ENCODE measurements at regions not wholly inside any gene's neighbourhood (a gene's known extent, or its start where the extent isn't known, plus 50 kb on each side); places are given as distances from the start of the nearest gene placed in this dataset.

DNA sequence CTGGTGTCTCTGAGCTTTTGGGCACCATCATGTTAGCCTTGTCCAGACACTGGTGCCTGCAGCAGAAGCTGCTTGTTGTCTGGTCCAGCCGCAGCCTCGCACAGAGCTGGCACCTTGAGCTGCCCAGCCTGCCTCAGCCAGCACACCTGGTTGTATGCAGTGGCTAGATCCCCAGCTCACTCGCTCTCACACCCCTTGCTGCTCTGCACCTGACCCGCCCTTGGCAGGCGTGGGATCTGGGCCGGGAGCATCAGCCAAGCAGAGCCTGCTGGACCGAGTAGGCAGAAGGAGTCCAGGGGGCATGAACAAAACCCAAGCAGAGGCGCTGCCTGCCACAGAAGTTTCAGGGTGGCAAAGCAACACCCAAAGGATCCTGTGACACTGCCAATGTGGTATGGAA, 79.7 kb upstream of the ITGB1 start:
- CTCF ChIA-PET: no interaction called here

GRCh38 chr10:33036670-33037069, 78.6 kb upstream of the ITGB1 start:
- intact Hi-C loops (cut with micrococcal nuclease): no loop called here
- Histone ChIP-seq H3K36me3 (ENCODE audit: low read depth, low read length) (no peaks in the 10 kb centered on the region), H3K4me3 (ENCODE audit: low read length) (no peak overlapping the region), H3K4me1 (ENCODE audit: insufficient read depth, low read length) (peaks cover 17% of the 10 kb centered on the region), H3K9ac (ENCODE audit: low read length) (no peak overlapping the region), H4K20me1 (ENCODE audit: low read length) (no peaks in the 10 kb centered on the region), H3K27ac (ENCODE audit: low read length) (no peak overlapping the region), H3K4me2 (ENCODE audit: low read length) (no peak overlapping the region), H3K9me2 (replicated peaks; ENCODE audit: low read length) (no peaks in the 10 kb centered on the region), H3K79me2 (ENCODE audit: low read length) (no peaks in the 10 kb centered on the region), H2AFZ (ENCODE audit: low read length) (no peak overlapping the region), H3F3A (ENCODE audit: low read length, unreplicated experiment) (peaks cover 7% of the 10 kb centered on the region), H3K27me3 (ENCODE audit: low read length) (no peaks in the 10 kb centered on the region), H3K9me3 (ENCODE audit: low read length) (no peaks in the 10 kb centered on the region)
- BruUV-seq (replicated peaks): no TSS peak
- ChIA-PET CTCF (no interaction called here), POLR2A (ENCODE audit: unreplicated experiment) (no interaction called here)
- DNase-seq: no peak
- no peak for ATAC-seq
- TF ChIP-seq EZH2 (IDR thresholded peaks at IDR 0.05; ENCODE audit: low read length, unreplicated experiment): no peak
- TF ChIP-seq EZH2phosphoT487 (IDR thresholded peaks at IDR 0.05; ENCODE audit: borderline replicate concordance, low read length): no peak
- TF ChIP-seq, protein P1, sequence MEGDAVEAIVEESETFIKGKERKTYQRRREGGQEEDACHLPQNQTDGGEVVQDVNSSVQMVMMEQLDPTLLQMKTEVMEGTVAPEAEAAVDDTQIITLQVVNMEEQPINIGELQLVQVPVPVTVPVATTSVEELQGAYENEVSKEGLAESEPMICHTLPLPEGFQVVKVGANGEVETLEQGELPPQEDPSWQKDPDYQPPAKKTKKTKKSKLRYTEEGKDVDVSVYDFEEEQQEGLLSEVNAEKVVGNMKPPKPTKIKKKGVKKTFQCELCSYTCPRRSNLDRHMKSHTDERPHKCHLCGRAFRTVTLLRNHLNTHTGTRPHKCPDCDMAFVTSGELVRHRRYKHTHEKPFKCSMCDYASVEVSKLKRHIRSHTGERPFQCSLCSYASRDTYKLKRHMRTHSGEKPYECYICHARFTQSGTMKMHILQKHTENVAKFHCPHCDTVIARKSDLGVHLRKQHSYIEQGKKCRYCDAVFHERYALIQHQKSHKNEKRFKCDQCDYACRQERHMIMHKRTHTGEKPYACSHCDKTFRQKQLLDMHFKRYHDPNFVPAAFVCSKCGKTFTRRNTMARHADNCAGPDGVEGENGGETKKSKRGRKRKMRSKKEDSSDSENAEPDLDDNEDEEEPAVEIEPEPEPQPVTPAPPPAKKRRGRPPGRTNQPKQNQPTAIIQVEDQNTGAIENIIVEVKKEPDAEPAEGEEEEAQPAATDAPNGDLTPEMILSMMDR (conservative IDR thresholded peaks at IDR 0.05; ENCODE audit: low read depth, low read length): no peak

More for the DNA sequence above, 79.7 kb upstream of the ITGB1 start:
- no TSS peak for BruUV-seq (replicated peaks)
- POLR2A ChIA-PET (ENCODE audit: unreplicated experiment): no interaction called here
- DNase-seq (no peak), ATAC-seq (no peak)
- H3K27me3 ChIP-seq (ENCODE audit: low read length): no peaks in the 10 kb centered on the region
- no peaks in the 10 kb centered on the region for H3K9me2 ChIP-seq (replicated peaks; ENCODE audit: low read length)
- no peak overlapping the region for H3K27ac ChIP-seq (ENCODE audit: low read length)
- no peaks in the 10 kb centered on the region for H4K20me1 ChIP-seq (ENCODE audit: low read length)
- H3K4me1 ChIP-seq (ENCODE audit: insufficient read depth, low read length): peaks cover 8% of the 10 kb centered on the region
- no peaks in the 10 kb centered on the region for H3K79me2 ChIP-seq (ENCODE audit: low read length)
- intact Hi-C loops (cut with micrococcal nuclease): no loop called here
- no peaks in the 10 kb centered on the region for H3K9me3 ChIP-seq (ENCODE audit: low read length)
- no peaks in the 10 kb centered on the region for H3K36me3 ChIP-seq (ENCODE audit: low read depth, low read length)
- H3K9ac ChIP-seq (ENCODE audit: low read length): no peak overlapping the region
- H3K4me3 ChIP-seq (ENCODE audit: low read length): no peak overlapping the region
- H3K4me2 ChIP-seq (ENCODE audit: low read length): no peak overlapping the region
- H3F3A ChIP-seq (ENCODE audit: low read length, unreplicated experiment): peaks cover 6% of the 10 kb centered on the region
- TF ChIP-seq EZH2 (IDR thresholded peaks at IDR 0.05; ENCODE audit: low read length, unreplicated experiment): no peak
- H2AFZ ChIP-seq (ENCODE audit: low read length): no peak overlapping the region

DNA sequence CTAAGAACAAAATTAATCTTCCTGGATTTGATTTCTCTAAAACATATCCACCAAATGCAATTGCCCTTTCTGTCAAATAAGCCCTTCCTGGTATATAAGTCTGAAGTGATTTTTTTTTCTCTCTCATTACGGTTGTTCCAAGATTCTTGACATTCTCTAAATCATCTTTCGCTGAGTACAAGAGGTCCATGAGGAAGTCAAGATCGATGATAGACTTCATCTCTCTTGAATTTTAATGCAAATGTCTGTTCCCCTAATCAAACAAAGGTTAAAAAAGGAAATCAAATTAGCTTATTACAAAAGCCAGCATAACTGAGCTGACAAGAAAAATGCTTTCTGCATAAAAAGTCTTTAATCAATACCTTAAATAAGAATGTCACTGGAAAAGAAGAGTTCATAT, 77.4 kb upstream of the ITGB1 start:
- Histone ChIP-seq H3K27me3 (ENCODE audit: low read length) (no peaks in the 10 kb centered on the region), H3K4me3 (ENCODE audit: low read length) (no peak overlapping the region), H3K36me3 (ENCODE audit: low read depth, low read length) (no peaks in the 10 kb centered on the region), H2AFZ (ENCODE audit: low read length) (no peak overlapping the region), H3K9me3 (ENCODE audit: low read length) (no peaks in the 10 kb centered on the region), H3K9me2 (replicated peaks; ENCODE audit: low read length) (no peaks in the 10 kb centered on the region), H3K4me2 (ENCODE audit: low read length) (no peak overlapping the region), H3K9ac (ENCODE audit: low read length) (no peak overlapping the region), H3K79me2 (ENCODE audit: low read length) (no peaks in the 10 kb centered on the region), H3K27ac (ENCODE audit: low read length) (no peak overlapping the region), H3F3A (ENCODE audit: low read length, unreplicated experiment) (peaks cover 7% of the 10 kb centered on the region), H4K20me1 (ENCODE audit: low read length) (no peaks in the 10 kb centered on the region), H3K4me1 (ENCODE audit: insufficient read depth, low read length) (peaks cover 20% of the 10 kb centered on the region)
- ChIA-PET CTCF (no interaction called here), POLR2A (ENCODE audit: unreplicated experiment) (no interaction called here)
- DNase-seq (no peak), ATAC-seq (no peak)
- no TSS peak for BruUV-seq (replicated peaks)
- TF ChIP-seq, protein P1 (conservative IDR thresholded peaks at IDR 0.05; ENCODE audit: low read depth, low read length): no peak
- TF ChIP-seq EZH2phosphoT487 (IDR thresholded peaks at IDR 0.05; ENCODE audit: borderline replicate concordance, low read length) (no peak), EZH2 (IDR thresholded peaks at IDR 0.05; ENCODE audit: low read length, unreplicated experiment) (no peak)
- intact Hi-C loops (cut with micrococcal nuclease): no loop called here
